ENCODE measurements at regions not wholly inside any gene's neighbourhood (a gene's known extent, or its start where the extent isn't known, plus 50 kb on each side); places are given as distances from the start of the nearest gene placed in this dataset.

DNA sequence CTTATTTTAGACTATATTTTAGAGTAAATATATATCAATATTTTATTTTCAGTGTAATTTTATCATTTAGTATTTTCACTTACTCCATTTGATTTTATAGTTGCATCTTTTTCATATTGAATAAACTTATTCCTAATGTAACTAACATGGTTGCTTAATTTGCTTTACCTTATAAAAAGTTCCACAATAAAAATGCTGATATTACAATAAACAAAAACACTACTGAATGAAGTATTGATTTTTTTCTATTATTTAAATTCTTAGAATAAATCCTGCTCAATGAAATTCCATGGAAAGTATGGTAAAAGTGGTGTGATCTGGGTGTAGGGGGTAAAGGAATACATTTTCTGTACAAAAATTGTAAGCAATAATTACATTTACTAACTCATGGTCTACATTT, 2074.9 kb upstream of the C9orf72 start:
- H2BK5ac ChIP-seq (ENCODE audit: low read depth, low read length, poor library complexity, severe bottlenecking) = no peak overlapping the region
- DNase-seq (no peak), ATAC-seq (ENCODE audit: low read depth) (no peak)
- dilution Hi-C loops (cut with HindIII; ENCODE audit: low sequenced_read_pairs, unreplicated experiment) = no loop called here
- peak; percentile 49 for TF ChIP-seq MAFK (IDR thresholded peaks at IDR 0.05; ENCODE audit: low read depth, low read length)
- no peak for TF ChIP-seq POLR2A (IDR thresholded peaks at IDR 0.05; ENCODE audit: low read depth, low read length)
- BruUV-seq (replicated peaks) = no TSS peak
- H3K9me3 ChIP-seq (ENCODE audit: control insufficient read depth, insufficient read depth, low read length) = peaks cover 8% of the 10 kb centered on the region
- no peaks in the 10 kb centered on the region for H3K9me1 ChIP-seq (ENCODE audit: insufficient read depth, low read length)
- H2BK15ac ChIP-seq (ENCODE audit: low read depth, low read length) = no peak overlapping the region
- H3K4ac ChIP-seq (ENCODE audit: low read depth, low read length) = no peak overlapping the region
- H4K91ac ChIP-seq (ENCODE audit: insufficient read depth, low read depth, low read length) = no peak overlapping the region
- H3K27me3 ChIP-seq (ENCODE audit: control insufficient read depth, insufficient read depth, low read length) = no peaks in the 10 kb centered on the region
- intact Hi-C loops (cut with micrococcal nuclease) = no loop called here
- in situ Hi-C loops (cut with MboI; ENCODE audit: low sequenced_read_pairs) = no loop called here
- H3K23ac ChIP-seq (ENCODE audit: low read depth, low read length) = no peak overlapping the region
- H3K56ac ChIP-seq (ENCODE audit: extremely low read depth, insufficient read depth, low read length) = no peak overlapping the region
- ChIA-PET POLR2A (ENCODE audit: unreplicated experiment) (no interaction called here), CTCF (no interaction called here)
- no peak overlapping the region for H3K4me3 ChIP-seq (ENCODE audit: insufficient read depth, low read depth, low read length)
- H3K9ac ChIP-seq (ENCODE audit: low read depth, low read length) = no peak overlapping the region
- no peak overlapping the region for H2AK9ac ChIP-seq (replicated peaks; ENCODE audit: low read depth, low read length, poor library complexity)
- H2AFZ ChIP-seq (replicated peaks; ENCODE audit: low read length, poor library complexity) = no peak overlapping the region
- no peak overlapping the region for H3K18ac ChIP-seq (ENCODE audit: low read depth, low read length)
- no peak overlapping the region for H4K8ac ChIP-seq (ENCODE audit: low read depth in 2 of 2, low read length in 2 of 2)
- no peak overlapping the region for H3K27ac ChIP-seq (ENCODE audit: insufficient read depth, low read length)
- no peak overlapping the region for H4K5ac ChIP-seq (ENCODE audit: low read depth, low read length)
- H2BK20ac ChIP-seq (ENCODE audit: low read depth, low read length) = no peak overlapping the region
- no peak overlapping the region for H3K4me2 ChIP-seq (ENCODE audit: low read depth, low read length)
- H3K14ac ChIP-seq (replicated peaks; ENCODE audit: low read depth, low read length) = no peak overlapping the region
- H2AK5ac ChIP-seq (ENCODE audit: low read depth, low read length) = no peak overlapping the region
- no peaks in the 10 kb centered on the region for H3K36me3 ChIP-seq (ENCODE audit: control insufficient read depth, insufficient read depth, low read length)
- no peaks in the 10 kb centered on the region for H3K79me1 ChIP-seq (ENCODE audit: low read depth in 1 of 2, low read length in 2 of 2)
- no peaks in the 10 kb centered on the region for H4K20me1 ChIP-seq (ENCODE audit: insufficient read depth, low read length)
- H3K4me1 ChIP-seq (ENCODE audit: control insufficient read depth, insufficient read depth, low read length) = no peaks in the 10 kb centered on the region
- H2BK120ac ChIP-seq (ENCODE audit: low read depth, low read length) = no peak overlapping the region
